ENCODE measurements at regions not wholly inside any gene's neighbourhood (a gene's known extent, or its start where the extent isn't known, plus 50 kb on each side); places are given as distances from the start of the nearest gene placed in this dataset.

DNA sequence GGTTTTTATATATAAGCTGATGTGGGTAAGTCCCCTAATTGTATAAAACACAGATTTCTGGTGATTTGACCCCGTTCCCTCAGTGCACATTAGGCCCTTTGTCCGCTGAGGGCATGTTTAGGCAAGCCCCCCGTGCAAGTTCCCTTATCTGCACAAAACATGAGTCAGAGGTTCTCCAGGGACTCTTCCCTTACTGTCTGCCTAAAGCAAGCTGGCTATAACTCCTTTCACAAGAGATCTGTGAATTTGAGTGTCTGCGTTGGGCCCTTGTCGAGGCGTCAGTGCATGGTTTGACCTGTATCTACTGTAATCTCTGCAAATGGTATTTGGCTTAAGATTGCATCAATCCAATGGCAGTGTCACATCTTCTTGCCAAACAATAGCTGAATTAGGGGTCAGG, 712.8 kb downstream of the CDH8 start:
- no peak for DNase-seq (ENCODE audit: low read depth)

DNA sequence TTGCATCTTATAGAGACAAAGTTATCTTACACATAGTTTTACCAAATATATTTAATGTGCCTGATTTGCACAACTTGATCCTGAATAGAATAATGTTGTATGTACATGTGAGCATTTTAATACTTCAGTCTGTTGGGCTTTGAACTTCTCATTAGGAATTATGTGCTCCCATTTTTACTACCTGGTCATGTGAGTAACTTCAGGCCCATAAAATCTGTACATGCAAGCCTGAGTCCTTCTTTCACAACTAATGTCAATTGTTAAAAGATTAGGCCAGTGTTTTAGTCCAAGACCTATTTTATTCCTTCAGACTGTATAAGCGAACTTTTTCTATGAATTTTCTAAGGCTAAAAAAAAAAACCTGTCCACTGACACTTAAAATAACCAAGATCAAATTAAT, 715.4 kb downstream of the CDH8 start:
- DNase-seq (ENCODE audit: low read depth), result no peak

DNA sequence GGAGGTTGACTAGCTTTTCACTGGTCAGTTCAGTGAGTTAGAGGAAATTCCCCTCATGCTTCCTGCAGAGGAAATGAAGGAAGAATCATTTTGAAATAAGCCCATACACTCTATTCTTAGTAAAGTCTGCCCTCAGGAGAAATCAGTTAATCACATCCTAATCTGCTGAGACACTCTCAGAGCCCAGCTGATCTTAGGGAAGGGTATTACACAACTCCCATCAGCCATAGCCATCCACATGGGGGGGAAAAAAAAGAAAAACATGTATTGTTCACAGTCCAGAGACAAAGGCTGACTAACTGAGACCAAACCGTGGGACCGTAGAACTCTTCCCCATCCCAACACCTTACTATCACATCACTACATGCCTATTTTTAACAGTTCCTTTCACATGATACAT, 722.3 kb downstream of the CDH8 start:
- no peak for DNase-seq (ENCODE audit: low read depth)

DNA sequence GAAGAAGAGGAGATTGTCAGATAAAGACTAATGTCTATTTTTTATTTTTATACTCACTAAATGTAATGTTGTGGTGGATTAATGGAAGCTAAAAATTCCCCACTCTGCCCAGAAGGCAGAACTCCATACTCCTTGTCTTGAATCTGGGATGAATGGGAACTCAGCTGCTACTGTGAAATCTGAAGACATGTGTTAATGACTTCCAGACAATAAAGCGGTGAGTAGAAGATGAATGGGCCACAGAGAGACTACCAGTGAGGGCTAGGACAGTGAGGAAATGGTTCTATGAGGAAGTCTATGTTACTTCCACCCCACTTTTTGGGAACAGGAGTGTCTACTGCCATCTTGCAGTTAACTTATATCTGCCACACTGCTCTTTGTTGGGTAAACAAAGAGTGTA, 726.9 kb downstream of the CDH8 start:
- no peak for DNase-seq (ENCODE audit: low read depth)

DNA sequence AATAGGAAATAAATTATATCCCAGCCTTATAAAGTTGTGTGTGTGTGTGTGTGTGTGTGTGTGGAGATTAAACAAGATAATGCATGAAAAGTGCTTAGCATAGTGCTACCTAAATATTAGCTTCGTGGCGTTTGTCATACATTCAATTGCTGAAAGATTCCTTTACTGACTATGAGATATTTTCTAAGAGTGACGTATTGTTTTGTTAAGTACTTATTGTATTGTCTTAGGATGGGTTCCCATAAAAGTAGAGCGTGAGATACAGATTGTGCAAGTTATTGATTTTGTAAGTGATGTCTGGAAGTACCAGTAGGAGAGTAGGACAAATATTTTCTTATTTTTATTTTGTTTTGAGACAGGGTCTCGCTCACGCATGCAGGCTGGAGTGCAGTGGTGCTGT, 730.0 kb downstream of the CDH8 start:
- DNase-seq (ENCODE audit: low read depth), result no peak

DNA sequence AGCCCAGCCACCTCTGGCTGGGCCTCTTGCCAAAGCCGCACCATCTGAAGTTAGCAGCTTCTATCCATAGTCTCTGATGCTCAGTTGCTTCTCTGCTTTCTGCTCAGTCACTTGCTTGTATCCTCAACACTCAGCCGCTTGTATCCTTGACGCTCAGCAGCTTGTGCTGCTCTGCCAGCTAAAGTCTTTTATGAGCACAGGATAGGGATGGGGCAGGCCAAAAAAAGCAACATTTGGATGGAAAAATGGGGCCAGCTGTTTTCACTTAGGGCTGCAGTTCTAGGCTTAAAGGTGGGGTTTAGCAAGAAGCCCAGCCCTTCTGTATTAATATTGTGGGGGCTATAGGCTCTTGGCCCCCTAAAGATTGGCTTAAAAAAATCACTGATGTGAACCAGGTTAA, 739.4 kb downstream of the CDH8 start:
- no peak for DNase-seq (ENCODE audit: low read depth)

DNA sequence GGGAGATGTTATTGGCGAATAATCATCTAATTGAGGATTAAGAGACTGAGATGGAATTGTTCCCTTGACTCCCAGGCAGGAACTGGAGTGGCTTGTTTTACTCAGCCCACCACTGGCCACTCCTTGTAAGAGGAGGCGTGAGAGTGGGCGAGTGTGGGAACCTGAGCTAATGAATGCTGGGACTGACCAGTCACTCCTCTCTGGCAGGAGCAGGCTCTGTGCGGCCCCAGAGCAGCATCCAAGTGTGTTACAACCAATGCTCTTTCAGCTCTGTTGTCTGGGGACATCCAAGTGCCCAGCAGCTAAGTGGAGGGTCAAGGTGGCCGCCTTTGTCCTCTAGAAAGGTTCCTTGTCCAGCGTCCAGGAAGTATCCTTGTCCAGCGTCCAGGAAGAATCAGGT, 739.9 kb downstream of the CDH8 start:
- no peak for DNase-seq (ENCODE audit: low read depth)

DNA sequence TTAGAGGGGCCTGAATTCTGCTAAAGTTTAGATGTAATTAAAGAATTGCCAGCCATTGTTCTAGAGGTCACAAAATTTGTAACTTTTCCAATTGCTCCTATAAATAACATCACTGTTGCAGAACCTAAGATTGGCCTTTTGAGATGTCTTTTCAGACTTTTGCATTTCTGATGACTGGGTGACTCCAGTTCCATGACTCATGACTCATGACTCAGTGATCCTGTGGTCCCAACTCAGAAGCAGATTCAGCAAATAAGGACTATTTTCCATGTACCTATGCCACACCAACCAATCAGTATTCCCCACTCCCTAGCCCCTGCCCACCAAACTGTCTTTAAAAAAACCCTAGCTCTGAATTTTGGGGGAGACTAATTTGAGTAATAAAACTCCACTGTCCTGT, 740.9 kb downstream of the CDH8 start:
- no peak for DNase-seq (ENCODE audit: low read depth)

DNA sequence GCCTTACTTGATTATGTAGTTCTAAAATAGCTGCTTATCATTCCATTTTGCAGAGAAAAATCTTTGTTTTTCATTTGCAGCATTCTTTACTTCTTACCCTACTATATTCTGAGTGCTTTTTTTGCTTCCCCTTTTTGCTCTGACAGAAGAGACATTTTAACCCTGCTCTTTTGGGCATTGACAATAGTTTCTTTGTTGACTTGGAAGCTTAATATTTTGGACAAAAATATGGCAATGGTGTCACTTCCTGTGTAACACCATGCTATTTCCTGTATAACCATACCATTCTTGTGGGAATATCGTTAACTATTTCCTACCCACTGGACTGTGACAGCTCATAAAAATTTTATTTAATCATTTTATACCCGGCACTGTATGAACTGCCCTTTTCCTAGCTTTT, 747.1 kb downstream of the CDH8 start:
- DNase-seq (ENCODE audit: low read depth), result no peak

DNA sequence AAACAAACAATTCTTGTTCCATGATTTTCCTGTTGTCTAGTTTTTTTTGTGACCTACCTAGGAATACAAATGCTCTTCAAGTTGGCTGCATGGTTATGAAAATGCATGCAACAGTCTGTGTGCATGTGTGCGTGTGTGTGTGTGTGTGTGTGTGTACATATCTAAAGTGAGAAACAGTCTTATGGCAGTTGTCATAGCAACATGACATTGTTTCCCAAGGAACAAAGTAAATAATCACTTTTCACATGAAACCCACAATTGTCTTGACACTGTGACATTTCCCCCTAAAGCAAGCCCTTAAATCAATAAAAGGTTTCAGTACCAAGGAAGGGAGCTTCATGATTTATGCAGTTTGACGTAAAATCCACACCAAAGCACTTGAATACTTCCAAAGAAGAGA, 758.4 kb downstream of the CDH8 start:
- DNase-seq (ENCODE audit: low read depth), result no peak

DNA sequence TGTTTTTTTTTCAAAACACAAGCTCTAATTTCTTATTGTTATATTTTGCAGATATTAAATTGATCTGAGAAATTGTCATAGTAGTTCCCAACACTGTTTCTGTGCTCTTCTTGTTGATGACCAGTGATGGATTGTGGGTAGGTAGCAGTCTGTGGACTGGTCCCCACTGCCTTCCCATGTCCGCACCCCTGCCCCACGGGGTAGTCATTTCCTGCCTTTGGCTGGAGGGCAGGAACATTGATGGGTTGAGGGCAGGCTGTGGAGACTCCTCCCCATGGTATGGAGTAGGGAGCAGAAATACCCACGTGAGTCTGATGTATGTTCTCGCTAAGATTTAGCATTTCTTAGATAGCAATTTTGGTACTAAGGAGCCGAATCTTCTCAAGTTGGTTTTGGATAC, 762.0 kb downstream of the CDH8 start:
- no peak for DNase-seq (ENCODE audit: low read depth)

DNA sequence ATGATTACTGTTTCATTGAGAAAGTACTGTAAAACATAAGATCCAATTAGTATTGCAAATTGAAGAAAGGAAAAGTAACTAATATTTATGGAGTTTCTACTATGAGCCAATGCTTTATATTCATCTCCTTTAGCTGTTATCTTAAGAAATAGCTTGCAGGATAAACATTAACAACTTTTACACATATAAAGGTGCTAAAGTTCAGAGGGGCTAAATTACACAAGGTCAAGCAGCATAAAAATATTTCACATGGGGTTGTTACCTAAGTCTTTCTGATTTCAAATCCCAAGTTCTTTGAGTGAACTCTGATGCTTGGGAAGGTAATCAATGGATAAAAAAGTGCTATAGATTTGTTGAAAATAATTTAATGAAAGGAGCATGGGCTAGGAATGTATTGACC, 765.5 kb downstream of the CDH8 start:
- DNase-seq (ENCODE audit: low read depth), result no peak

DNA sequence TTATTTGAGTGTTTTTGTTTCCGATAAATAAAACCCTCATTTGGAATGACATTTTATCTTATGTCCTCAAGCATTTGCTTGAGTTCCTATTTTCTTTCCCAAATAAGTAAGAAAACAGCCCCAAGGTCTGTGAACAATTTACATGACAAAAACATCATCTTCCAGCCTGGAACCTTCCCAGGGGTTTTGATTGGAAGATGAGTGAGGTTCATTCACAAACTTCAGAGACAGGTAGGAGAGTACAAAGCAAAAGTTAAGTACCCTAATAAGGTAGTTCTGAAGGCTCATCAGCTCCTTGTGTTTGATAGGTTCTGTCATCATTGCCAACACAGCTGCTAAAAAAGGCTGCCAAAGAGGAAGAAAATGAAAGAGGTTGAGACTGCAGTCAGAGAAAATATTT, 772.8 kb downstream of the CDH8 start:
- no peak for DNase-seq (ENCODE audit: low read depth)

DNA sequence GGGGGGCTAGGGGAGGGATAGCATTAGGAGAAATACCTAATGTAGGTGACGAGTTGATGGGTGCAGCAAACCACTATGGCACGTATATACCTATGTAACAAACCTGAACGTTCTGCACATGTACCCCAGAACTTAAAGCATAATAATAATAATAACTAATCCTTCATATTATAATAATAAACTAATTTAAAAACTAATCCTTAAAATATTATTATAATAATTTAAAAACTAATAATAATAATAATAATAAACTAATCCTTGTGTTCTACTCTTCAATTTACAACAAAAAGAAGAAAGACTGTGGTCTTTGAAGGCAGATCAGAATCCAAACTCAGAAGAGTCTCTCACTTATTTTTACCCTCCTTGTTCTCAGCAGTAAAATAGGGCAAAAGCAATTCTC, 774.9 kb downstream of the CDH8 start:
- no peak for DNase-seq (ENCODE audit: low read depth)

DNA sequence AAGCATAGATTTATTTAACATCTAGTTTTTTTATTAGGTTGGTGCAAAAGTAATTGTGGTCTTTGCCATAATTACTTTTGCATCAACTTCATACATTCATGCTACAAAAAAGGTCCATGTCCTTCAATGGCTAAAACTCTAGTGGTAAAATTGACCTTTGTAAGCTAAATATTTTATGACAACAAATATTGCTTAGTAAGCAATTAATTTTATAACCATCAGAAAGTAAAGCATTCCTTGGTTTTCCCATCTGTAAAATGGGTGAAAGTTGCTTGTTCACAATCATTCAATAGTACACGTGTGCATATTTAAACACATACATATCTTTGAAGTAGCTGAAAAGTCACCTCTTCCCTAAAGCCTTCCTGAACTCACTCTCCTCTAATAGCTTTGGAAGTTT, 789.6 kb downstream of the CDH8 start:
- no peak for DNase-seq (ENCODE audit: low read depth)

DNA sequence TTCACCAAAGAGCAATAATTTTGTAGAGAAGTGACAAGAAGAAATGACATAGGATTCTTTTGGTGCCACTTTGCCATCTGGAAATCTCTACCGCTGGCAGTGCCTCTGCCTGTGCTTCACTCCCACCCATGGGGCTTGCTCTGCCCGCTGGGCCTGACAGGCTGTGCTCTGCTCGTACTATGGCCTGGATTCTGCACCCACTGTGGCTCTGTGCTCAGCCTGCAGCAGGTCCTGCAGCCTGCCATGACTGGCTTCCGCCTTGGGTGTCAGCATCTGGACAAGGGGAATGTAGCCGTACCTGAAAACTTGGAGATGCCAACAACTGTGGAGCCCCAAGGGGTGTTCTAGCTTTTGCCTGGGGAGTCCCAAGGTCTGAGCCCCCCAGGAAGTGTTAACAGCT, 792.3 kb downstream of the CDH8 start:
- no peak for DNase-seq (ENCODE audit: low read depth)

DNA sequence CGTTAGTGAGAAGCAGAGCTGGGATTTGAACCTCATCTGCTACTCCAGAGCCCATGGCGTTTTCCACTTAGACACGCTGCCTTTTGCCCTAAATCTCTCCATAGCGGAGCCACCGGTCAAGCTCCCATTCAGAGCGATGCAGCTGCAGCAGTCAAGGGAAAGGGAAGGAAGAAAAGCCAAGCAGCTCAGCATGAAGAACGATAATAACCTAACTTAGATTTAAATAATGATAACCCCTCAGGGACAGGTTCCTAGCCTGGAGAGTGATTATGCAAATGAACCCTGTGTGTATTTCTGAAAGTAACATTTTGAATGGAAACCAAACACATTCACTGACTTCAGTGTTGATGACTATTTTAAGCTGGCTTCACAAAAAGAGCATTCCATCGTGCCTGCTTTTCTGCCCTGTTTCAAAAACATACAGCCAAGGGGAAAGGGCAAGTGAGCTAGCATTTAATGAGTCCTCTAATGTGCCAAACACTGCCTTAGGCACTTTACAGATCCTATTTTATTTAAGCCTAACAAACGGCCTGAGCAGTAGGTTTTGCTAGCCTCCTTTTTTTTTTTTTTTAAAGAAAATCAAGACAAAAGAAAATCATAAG, 798.3 kb downstream of the CDH8 start:
- DNase-seq (ENCODE audit: low read depth), result no peak

DNA sequence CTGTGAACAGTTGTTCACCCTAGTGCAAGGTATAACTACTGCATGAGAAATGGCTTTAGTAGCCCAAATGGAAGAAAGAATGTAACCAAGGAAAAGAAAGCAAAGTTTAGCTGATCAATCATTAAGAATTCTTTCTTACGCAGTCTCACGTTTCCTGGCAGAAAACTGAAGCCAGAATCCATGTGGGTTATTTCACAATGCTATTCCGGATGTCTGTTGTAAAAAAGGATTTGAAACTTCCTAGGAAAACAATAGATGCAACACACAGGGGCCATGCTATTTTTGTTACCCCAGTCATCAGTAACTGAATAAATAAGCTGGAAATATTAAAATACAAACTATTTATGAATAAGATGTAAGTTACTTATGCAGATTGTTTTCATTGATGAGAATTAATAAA, 802.5 kb downstream of the CDH8 start:
- DNase-seq (ENCODE audit: low read depth), result no peak

DNA sequence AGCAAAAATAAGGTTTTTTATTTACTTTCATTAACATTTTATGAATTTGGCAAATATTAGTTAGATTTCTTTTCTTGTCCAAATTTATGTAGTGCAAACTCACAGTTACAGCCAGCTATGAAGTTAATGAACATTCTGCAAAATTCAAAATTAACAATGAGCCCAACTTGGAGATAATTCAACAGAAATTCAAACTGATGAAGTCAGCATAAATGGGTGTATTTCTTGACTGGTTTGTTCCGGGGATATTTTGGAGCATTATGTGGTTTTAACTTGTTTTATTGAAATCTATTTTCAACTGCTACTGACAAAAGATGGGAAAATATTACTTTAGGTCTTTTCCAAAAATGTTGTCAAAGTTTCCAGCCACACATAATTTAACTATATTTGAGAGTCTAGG, 807.9 kb downstream of the CDH8 start:
- DNase-seq (ENCODE audit: low read depth), result no peak

DNA sequence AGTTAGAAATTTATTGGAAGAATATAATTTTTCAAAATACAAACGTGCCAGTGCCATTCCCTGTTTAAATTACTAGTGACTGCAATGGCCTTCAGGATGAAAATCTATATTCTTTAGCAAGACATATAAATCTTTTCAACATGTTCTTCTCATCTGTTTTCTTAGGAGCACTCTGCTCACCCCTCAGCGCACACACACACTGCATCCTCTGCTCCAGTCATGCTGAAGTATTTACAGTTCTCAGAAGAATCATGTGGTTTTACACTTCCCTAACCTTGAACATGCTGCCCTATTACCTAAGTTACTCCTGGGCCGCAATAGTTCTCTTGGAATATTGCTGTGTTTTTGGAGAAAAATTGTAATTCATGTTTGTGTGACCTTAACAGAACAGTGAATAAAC, 820.6 kb downstream of the CDH8 start:
- DNase-seq (ENCODE audit: low read depth), result no peak

DNA sequence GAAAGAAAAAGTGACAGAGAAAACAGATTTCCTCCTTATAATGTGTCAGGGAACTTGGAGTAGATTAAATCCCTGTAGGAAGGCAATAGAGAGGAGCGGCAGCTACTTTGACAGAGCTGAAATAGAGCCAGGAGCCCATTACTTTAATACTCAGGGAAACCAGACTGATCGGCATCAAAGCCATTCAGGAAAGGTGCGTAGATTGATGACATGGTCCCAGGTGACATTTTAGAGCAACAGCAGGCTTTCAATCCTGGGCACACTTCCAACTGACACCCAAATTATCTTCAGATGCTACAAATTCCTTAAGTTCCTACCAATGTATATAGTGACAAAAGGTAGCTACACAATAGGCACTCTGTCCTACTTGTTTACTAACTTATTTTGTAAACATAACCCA, 821.5 kb downstream of the CDH8 start:
- no peak for DNase-seq (ENCODE audit: low read depth)

DNA sequence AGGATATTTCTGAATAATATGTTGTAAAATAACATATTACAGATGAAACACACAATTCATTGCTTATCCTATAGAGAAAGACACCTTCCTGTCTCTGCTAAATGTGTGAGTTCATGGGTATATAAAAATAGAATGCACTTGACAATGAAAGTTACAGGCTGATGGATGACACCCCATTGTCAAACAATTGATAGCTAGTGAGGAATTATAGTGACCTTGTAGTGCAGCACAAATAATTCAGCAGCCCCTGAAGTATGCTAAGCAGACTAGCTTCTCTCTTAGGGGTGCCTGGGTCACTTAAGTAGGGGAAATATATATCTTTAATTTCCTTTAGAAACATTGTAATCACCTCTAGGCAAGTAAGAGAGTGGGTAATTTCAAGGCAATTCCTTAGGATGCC, 826.2 kb downstream of the CDH8 start:
- no peak for DNase-seq (ENCODE audit: low read depth)

DNA sequence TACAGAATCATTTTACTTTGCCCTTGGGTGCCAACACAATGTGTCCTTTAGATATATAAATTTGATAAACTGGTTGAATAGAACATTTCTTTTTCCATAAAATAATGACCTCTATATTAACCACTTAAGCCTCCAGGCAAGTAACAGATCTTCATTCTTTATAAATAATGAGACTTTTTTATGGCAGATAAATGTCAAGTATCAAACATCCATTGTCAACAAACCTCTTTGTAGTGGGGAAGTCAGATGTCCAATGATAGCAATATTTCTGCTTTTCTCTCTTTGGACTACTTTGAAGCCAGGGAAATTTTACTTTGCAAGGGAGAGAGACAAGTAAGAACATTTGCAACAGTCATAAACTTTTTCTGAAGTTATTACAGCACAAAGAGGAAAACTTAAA, 841.2 kb downstream of the CDH8 start:
- no peak for DNase-seq (ENCODE audit: low read depth)

DNA sequence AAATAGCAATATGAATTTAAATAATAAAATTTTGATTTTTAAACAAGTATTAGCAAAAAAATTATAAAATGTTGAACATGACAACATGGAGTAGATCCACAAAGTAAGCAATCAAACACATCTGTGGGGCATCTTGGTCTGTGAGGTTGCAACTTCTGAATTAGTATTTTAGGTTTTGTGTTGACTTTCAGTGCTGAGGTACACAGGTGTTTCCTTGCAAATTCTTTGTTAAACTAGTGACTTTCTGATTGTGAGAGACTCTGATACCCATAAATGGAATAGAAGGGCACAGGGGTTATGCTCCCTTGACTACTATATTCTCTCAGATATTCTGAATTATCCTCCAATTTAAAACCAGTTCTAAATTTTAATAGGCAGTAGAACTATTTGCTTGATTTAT, 841.7 kb downstream of the CDH8 start:
- no peak for DNase-seq (ENCODE audit: low read depth)

DNA sequence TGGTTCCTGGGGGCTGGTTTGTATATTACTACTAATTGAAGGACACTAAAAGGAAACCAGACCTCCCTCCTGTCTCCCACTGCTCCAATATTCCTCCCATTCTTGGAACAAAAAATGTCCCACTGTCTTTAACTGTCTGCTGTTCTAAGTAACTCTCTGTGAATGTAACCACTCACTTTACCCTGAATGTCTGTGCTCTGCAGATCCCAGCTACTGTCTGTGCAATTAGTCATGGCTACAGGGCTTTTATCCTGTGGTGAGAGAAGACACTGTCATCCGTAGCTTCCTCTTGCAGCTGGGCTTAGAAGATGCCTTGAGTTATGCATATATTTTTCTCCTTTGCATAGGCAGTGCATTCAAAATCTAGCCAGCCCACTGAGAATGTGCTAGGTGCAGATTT, 853.8 kb downstream of the CDH8 start:
- no peak for DNase-seq (ENCODE audit: low read depth)

Measured in iris pigment epithelial cell (primary cell).